HG03175 (cell line): ENCODE measurements at regions not wholly inside any gene's neighbourhood (a gene's known extent, or its start where the extent isn't known, plus 50 kb on each side); places are given as distances from the start of the nearest gene placed in this dataset.

Experiments used
- ATAC-seq: cut with Tn5 transposase; IDR thresholded peaks from one replicate; pipeline ENCODE4 v1.9.1; 2021; ENCODE audit warnings: mild to moderate bottlenecking, moderate library complexity; ENCODE audit not compliant: unreplicated experiment

DNA sequence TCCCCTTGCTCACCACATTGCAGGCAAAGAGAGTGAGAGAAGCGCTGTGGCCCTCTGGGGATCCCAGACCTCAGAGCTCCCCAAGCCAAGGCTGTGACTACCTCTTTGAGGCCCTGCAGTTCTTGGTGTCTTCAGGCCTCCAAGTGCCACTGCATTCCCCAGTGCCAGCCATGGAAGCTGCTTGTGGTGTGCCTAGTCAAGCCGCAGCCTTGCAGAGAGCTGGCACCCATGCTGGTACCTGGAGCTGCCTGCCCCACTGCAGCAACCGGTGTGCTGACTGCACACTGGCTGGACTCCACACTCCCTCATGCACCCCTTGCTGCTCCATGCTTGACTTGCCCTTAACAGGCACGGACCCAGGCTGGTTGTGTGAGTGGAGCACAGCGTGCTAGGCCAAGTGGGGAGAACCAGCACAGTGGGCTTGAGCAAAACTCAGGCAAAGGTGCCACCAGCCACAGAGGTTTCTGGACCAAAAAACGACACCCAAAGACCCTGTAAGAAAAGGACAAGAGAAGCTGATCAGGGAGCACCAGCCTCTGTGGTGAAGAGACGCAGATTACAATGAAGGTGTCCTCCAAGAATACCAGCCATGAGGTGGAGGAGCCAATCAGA, 113.5 kb upstream of the TMEM18 start:
- ATAC-seq: no peak

GRCh38 chr2:790081-790480, 112.9 kb upstream of the TMEM18 start:
- no peak for ATAC-seq

DNA sequence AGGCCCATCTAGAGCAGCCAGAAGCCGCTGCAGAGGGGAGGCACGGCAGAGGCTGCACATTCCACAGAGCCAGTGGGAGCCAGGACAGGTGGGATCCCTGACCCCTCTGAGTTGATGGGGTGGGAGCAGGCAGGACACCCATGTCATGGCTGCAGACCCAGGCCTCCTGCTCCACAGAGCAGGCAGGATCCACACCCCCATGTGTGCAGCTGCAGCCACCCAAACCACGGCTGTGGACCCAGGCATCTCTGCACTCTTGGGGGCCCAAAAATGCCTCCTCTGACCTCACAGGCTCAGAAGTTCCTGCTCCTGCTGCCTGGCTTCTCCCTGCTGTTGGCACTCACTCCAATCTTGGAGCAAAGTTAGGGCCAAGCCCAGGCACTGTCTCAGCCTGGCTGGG, 112.3 kb upstream of the TMEM18 start:
- no peak for ATAC-seq

DNA sequence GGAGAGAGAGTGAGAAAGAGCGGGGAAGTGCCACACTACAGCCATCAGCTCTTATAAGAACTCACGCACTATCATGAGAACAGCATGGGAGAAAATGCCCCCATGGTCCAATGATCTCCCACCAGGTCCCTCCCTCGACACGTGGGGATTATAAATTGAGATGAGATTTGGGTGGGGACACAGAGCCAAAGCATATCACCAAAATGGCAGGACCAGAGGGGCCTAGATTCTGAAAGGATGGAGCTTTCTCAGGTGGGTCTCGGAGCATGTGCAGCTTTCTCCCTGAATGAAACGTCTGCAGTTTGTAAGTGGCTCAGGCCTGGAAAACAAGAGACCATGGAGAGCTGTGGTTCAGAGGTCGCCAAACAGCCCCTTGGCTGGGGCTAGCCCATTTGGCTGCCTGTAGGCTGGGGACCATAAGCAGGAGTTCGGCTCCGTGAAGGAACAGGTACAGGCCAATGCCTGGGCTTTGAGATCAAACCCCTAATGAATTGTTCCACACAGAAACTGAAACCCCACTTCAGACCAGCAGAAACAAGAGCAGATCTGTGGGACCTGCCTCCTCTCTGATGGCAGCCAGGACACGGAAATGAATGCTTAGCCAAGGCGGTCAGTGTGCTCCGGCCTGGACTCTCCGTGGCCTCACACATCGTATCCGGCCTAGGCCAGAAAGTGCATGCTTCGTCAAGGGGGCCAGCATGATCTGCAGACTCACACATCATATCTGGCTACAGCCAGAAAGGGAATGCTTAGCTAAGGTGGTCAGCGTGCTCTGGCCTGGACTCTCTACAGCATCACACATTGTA, 111.2 kb upstream of the TMEM18 start:
- no peak for ATAC-seq

DNA sequence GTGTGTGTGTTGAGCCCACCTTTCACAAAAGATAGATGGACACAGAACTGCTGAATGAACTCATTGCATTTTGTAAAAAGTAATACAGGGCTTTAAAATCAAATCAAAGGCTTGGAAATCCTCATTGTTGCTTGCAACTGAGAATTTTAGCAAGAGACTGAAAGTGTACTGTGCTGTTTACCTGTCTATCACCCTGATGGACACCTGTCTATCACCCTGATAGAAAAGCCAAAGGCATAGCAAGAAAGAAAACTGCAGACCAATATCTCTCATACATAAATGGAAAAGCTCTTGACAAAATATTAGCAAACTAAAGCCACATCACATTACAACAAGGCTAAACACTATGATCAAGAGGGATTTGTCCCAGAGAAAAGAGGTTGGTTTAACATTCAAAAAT, 107.5 kb upstream of the TMEM18 start:
- no peak for ATAC-seq

- no peak for ATAC-seq
Measured at GRCh38 chr2:780581-780980, 103.4 kb upstream of the TMEM18 start.

- ATAC-seq: no peak
Measured at GRCh38 chr2:780002-780401, 102.8 kb upstream of the TMEM18 start.

DNA sequence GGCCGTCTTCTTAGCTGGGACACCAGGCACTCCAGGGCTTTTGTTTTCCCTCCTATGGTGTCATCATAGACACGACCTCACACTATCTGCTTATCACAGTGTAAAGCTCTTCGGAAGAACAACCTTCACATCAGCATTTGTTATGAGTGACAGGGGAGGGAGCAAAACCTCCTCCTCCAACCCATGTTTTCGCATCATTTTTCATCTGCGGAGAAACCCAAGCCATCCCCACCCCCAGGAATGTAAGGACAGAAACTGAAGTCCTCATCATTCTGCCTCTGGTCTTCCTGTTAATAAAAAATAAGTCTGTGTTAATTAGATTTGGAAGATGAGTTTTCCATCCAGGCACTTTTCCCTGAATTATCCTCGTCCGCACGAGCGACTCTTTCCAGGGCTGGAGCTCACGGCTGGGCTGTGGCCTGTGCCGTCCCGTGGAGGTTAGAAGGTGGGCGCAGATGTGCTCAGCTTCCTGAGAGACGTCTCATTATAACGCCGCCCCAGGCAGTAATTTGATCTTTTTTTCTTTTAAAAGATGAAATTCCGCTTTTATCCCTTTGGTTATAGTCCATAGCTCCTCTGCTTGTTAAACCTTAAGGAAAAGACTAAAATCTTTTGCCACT, 101.6 kb upstream of the TMEM18 start:
- ATAC-seq: no peak

DNA sequence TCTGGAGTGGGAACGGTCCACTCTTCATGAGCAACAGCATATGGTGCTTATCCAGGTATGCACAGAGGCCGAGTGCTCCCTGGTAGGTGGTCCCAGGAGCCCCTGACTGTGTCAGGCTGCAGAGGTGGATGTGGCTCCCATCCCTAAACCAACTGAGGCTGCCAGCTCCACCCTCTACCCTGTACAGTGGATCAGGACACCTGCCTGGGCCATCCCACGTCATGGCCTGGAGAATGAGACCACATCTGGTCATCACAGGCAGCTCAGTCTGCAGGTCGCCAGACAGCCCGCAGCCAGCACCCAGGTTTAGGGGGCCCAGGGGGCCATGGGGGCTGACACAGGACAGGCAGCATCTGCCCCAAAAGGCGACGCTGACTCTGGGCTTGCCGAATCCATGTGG, 100.3 kb upstream of the TMEM18 start:
- ATAC-seq: no peak

GRCh38 chr2:777051-777450, 99.8 kb upstream of the TMEM18 start:
- ATAC-seq: no peak

DNA sequence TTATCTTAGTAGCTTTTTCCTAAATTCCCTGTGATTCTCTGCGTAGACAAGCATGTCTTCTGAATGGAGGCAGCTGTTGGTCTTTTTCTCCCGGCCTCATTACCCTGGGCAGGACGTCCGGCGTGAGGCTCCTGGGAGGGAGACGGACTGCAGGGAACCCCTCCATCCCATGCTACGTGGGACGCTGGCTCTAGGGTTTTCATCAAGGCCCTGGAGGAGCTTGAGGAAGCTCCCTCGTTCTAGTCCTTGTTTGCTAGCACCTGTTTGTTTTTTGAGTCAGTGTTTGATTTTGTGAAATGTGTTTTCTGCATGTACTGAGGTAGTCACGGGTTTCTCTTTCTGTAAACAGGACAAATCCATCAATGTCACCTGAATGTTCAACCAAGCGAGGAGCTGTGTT, 99.3 kb upstream of the TMEM18 start:
- no peak for ATAC-seq

DNA sequence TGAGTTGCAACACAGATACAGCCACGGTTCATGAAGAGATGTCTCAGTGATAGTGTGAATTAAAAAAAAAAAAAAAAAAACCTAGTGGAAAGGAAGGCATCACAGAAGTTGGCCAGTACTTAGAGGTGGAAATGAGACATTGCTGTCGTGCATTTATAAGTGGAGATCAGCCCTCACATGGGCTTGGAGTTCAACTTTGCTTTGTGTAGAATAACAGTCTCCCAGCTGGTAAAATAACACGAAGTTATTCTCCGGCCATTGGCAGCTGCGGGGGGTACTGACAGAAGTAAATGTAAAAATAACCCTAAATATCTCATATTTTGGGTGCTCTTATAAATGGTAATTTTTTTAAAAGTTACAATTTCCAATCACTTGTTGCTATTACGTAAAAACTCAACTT, 98.8 kb upstream of the TMEM18 start:
- no peak for ATAC-seq

DNA sequence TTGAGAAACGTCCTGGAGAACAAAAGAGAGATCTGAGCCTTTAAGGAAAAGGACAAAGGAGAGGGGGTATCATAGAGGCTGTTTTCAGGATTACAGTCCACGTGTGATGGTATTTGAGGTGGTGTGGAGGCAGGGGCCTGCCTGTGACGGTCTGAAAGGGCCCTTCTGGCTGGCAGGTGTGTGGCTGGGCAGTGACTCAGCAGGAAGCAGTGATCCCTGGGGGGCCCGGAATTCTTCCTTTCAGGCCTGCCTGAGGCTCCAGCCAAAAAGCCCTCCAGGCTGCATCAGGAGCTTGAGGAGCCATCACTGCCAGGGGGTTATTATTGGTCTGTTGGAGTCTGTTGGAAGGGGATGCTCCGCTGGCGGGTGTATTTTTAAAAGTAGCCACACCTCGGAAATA, 97.2 kb upstream of the TMEM18 start:
- ATAC-seq: no peak

GRCh38 chr2:773256-774160, 96.3 kb upstream of the TMEM18 start:
- ATAC-seq: peak; percentile 55

DNA sequence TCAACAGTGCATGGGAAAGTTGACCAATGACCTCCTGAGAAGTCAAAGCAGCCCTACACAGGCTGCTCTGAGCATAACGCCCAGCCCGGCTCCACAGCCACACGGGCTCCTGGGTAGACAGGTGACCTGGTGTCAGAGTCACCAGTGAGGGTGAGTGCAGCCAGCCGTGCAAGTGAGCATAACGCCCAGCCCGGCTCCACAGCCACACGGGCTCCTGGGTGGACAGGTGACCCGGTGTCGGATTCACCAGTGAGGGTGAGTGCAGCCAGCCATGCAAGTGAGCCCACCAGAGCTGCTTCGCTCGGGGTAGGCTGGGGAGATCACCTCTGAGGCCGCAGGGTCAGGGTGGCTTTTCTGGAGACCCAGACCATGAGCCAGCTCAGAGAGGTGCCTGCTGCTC, 94.3 kb upstream of the TMEM18 start:
- ATAC-seq: peak; percentile 56

- no peak for ATAC-seq
Measured at GRCh38 chr2:770776-771175, 93.6 kb upstream of the TMEM18 start.

DNA sequence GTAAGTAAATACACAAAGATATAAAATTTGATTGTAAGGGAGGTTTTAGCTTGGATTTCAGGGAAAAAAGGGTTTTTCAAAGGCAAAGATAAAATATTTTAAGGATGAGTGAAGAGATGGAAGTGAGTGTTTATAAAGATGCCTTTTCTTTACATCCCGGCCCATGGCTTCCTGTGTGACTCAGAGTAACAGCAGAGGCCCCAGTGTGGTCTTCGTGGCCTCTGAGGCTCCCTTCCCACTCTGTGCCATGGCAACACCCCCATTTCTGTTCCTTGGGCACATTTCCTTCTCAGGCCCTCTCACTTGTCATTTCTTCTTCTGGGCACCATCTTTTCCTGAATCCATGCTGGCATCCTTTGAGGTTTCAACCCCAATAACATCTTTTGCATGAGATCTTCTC, 92.6 kb upstream of the TMEM18 start:
- ATAC-seq: no peak

GRCh38 chr2:768451-768850, 91.2 kb upstream of the TMEM18 start:
- ATAC-seq: no peak

GRCh38 chr2:767944-768343, 90.7 kb upstream of the TMEM18 start:
- no peak for ATAC-seq

DNA sequence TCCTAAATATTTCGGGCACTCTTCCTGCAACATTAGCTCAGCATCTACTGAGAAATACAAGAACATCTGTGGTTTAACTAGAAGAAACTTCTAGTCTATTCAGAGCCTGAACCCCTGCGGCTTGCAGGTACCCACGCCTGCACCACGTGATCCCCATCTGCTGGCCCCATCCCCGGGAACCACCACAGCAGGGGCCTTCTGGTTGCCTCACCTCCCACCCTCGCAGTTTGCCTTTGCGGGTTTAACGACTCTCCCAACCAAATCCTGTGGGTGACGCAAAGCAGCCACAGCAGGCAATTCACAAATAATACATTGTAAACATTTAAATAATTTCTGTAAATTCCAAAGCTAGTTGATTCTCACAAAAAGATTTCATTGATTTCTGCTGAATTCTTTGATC, 90.2 kb upstream of the TMEM18 start:
- ATAC-seq: no peak

DNA sequence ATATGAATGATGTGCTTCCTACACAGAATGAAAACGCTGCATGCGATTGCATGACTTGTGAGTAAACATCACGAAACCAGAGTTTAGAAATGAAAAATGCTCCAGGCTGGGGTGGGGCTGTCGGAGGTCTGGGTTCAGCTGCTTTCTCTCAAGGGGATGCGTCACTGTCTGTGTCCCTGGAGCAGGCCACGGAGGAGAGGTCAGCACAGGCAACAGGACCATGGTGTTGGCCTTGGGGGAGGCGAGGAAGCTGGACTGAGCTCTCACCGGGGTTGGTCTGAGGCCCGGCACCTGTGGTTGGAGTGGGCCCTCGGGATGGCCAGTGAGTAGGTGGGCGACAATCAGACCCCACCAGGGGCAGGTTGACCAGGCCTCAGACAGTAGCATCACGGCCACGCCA, 89.0 kb upstream of the TMEM18 start:
- ATAC-seq: no peak
